BE2C (cell line): ENCODE measurements at regions not wholly inside any gene's neighbourhood (a gene's known extent, or its start where the extent isn't known, plus 50 kb on each side); places are given as distances from the start of the nearest gene placed in this dataset.
"Not testable (repeated sequence)": the region's sequence is repeated elsewhere in the genome, so short reads cannot be mapped to it uniquely, and the experiment has no call there.

Source experiments
- DNase-seq: peaks from one replicate; pipeline ENCODE4 v3.0.0-alpha.2; 2020
- H3K27me3 ChIP-seq: fragments of 250-450 bp; sonication (Bioruptor Pico); 2 replicates; pipeline ENCODE4 v1.5.1; 2020; ENCODE audit warnings: mild to moderate bottlenecking
- H3K36me3 ChIP-seq: fragments of 250-450 bp; sonication (Bioruptor Pico); 2 replicates; pipeline ENCODE4 v1.5.1; 2020; ENCODE audit warnings: mild to moderate bottlenecking
- H3K4me1 ChIP-seq: fragments of 250-450 bp; sonication (Bioruptor Pico); 2 replicates; pipeline ENCODE4 v1.5.1; 2020
- H3K4me3 ChIP-seq: 2 replicates; pipeline ENCODE4 v1.5.1; 2011; ENCODE audit warnings: low read depth, low read length
- H3K9me3 ChIP-seq: fragments of 250-450 bp; sonication (Bioruptor Pico); 2 replicates; pipeline ENCODE4 v1.5.1; 2020
- CTCF ChIP-seq: IDR thresholded peaks from 2 replicates; pipeline ENCODE4 v1.5.1; 2012; ENCODE audit warnings: mild to moderate bottlenecking, low read depth, low read length

DNA sequence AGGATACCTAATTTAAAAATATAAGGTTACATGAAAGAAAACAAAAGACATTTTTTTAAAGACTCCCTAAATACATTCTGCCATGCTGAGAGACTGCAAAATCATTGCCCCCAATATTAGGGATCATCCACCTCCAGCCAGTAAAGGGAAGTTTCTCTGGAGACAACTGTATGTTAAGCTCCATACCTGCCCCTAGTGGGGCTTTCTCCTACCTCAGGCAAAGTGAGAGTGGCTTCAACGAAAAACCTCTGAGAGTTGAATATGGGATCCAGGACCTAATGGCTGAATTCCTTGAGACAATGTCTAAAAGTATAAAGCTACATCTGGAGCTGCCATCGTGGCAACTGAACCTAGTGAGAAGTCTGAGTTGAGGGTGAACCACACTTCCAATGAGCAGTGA lies 248.1 kb upstream of the FIGN start:
- H3K4me1 ChIP-seq = no peaks in the 10 kb centered on the region

DNA sequence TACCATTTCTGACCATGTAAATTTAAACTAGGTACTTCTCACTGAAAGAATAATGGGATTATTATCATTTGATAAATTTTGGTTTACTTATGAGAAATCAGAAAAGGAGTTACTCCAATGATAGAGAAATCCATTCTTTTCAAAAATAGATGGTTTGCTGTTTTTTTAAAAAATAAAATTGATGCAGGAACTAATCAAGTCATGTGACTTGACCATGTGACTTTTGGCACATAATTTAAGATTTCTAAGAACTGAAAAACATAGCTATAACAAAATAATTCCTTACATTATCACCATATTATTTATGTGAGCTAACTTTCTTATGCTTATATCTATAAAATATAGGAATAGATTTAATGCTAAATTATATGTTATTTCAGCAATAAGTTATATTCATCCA lies 247.1 kb upstream of the FIGN start:
- Histone ChIP-seq H3K9me3 (no peaks in the 10 kb centered on the region), H3K27me3 (no peaks in the 10 kb centered on the region), H3K36me3 (no peaks in the 10 kb centered on the region), H3K4me1 (no peaks in the 10 kb centered on the region), H3K4me3 (no peak overlapping the region)
- no peak for DNase-seq
- TF ChIP-seq CTCF = no peak

More for the DNA sequence above, 248.1 kb upstream of the FIGN start:
- no peaks in the 10 kb centered on the region for H3K36me3 ChIP-seq
- TF ChIP-seq CTCF = no peak
- DNase-seq = no peak
- H3K4me3 ChIP-seq = no peak overlapping the region
- H3K9me3 ChIP-seq = no peaks in the 10 kb centered on the region
- H3K27me3 ChIP-seq = no peaks in the 10 kb centered on the region

- Histone ChIP-seq H3K4me3 (no peak overlapping the region), H3K27me3 (no peaks in the 10 kb centered on the region), H3K9me3 (no peaks in the 10 kb centered on the region), H3K36me3 (no peaks in the 10 kb centered on the region), H3K4me1 (no peaks in the 10 kb centered on the region)
- no peak for DNase-seq
- no peak for TF ChIP-seq CTCF
Measured at GRCh38 chr2:163974766-163975165, 239.0 kb upstream of the FIGN start.

GRCh38 chr2:163970058-163970813 lies 234.4 kb upstream of the FIGN start:
- no peak for DNase-seq
- no peaks in the 10 kb centered on the region for H3K27me3 ChIP-seq
- no peaks in the 10 kb centered on the region for H3K4me1 ChIP-seq
- no peaks in the 10 kb centered on the region for H3K36me3 ChIP-seq
- no peaks in the 10 kb centered on the region for H3K9me3 ChIP-seq
- H3K4me3 ChIP-seq = no peak overlapping the region
- TF ChIP-seq CTCF = no peak

GRCh38 chr2:163964278-163964677 lies 228.5 kb upstream of the FIGN start:
- H3K4me3 ChIP-seq, DNase-seq: not testable (repeated sequence)

GRCh38 chr2:163953390-163953907 lies 217.6 kb upstream of the FIGN start:
- Histone ChIP-seq H3K36me3 (no peaks in the 10 kb centered on the region), H3K9me3 (no peaks in the 10 kb centered on the region), H3K4me3 (no peak overlapping the region), H3K4me1 (no peaks in the 10 kb centered on the region), H3K27me3 (no peaks in the 10 kb centered on the region)
- DNase-seq = no peak
- no peak for TF ChIP-seq CTCF

More at GRCh38 chr2:163964278-163964677, 228.5 kb upstream of the FIGN start:
- H3K27me3 ChIP-seq, H3K36me3 ChIP-seq, H3K4me1 ChIP-seq, H3K9me3 ChIP-seq: not testable (repeated sequence)
